ENCODE measurements at regions not wholly inside any gene's neighbourhood (a gene's known extent, or its start where the extent isn't known, plus 50 kb on each side); places are given as distances from the start of the nearest gene placed in this dataset.
"Not testable (repeated sequence)": the region's sequence is repeated elsewhere in the genome, so short reads cannot be mapped to it uniquely, and the experiment has no call there.

- TF ChIP-seq, protein P1, sequence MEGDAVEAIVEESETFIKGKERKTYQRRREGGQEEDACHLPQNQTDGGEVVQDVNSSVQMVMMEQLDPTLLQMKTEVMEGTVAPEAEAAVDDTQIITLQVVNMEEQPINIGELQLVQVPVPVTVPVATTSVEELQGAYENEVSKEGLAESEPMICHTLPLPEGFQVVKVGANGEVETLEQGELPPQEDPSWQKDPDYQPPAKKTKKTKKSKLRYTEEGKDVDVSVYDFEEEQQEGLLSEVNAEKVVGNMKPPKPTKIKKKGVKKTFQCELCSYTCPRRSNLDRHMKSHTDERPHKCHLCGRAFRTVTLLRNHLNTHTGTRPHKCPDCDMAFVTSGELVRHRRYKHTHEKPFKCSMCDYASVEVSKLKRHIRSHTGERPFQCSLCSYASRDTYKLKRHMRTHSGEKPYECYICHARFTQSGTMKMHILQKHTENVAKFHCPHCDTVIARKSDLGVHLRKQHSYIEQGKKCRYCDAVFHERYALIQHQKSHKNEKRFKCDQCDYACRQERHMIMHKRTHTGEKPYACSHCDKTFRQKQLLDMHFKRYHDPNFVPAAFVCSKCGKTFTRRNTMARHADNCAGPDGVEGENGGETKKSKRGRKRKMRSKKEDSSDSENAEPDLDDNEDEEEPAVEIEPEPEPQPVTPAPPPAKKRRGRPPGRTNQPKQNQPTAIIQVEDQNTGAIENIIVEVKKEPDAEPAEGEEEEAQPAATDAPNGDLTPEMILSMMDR (IDR thresholded peaks at IDR 0.05 in 4 of 5, conservative IDR thresholded peaks at IDR 0.05 in 1 of 5): not testable (repeated sequence)
- TF ChIP-seq POLR2A (IDR thresholded peaks at IDR 0.05): not testable (repeated sequence)
These were observed 159.8 kb downstream of the GOLGA6L4 start for GRCh38 chr15:84395384-84395783.
